Tibial nerve (tissue), 4 donors: ENCODE measurements at regions not wholly inside any gene's neighbourhood (a gene's known extent, or its start where the extent isn't known, plus 50 kb on each side); places are given as distances from the start of the nearest gene placed in this dataset.

Experiments used
- DNase-seq, 2 donors: peaks; one replicate each; pipeline ENCODE4 v3.0.0-alpha.2; 2019; ENCODE audit warnings: low spot score in 2 of 2
- H3K27ac ChIP-seq, 4 donors: fragments of 200-600 bp; sonication (generic) in 3 of 4; one replicate each; pipeline ENCODE4 v1.5.1; 2017 to 2019; ENCODE audit warnings: mild to moderate bottlenecking in 1 of 4
- H3K27me3 ChIP-seq, 2 donors: fragments of 200-600 bp; sonication (generic) in 1 of 2; one replicate each; pipeline versions ENCODE4 v1.5.1 to v1.6.0; 2017 to 2019
- H3K36me3 ChIP-seq, 3 donors: fragments of 200-600 bp; sonication (generic); one replicate each; pipeline ENCODE4 v1.5.1; 2018 to 2019
- H3K4me1 ChIP-seq, 4 donors: fragments of 200-600 bp; sonication (generic) in 3 of 4; one replicate each; pipeline ENCODE4 v1.5.1; 2017 to 2019
- H3K4me3 ChIP-seq, 4 donors: fragments of 200-600 bp; sonication (generic) in 3 of 4; one replicate each; pipeline ENCODE4 v1.5.1; 2017 to 2019; ENCODE audit warnings: mild to moderate bottlenecking in 1 of 4, moderate library complexity in 1 of 4
- H3K9me3 ChIP-seq, 4 donors: fragments of 200-600 bp; sonication (generic) in 3 of 4; one replicate each; pipeline ENCODE4 v1.5.1; 2017 to 2019
- CTCF ChIP-seq, 5 experiments: fragments of 200-600 bp in 3 of 5; fragments of 450-650 bp in 2 of 5; sonication (generic) in 3 of 5; IDR thresholded peaks; one replicate each; pipeline ENCODE4 v1.5.1; 2016 to 2019; ENCODE audit warnings: antibody characterized with exemption in 5 of 5, mild to moderate bottlenecking in 3 of 5, moderate library complexity in 2 of 5
- EP300 ChIP-seq, 2 donors: sonication (generic); formaldehyde crosslinking; IDR thresholded peaks; one replicate each; pipeline ENCODE4 v1.6.1; 2017; ENCODE audit warnings: antibody characterized with exemption in 2 of 2, mild to moderate bottlenecking in 1 of 2
- POLR2A ChIP-seq, 2 donors: fragments of 450-650 bp; IDR thresholded peaks; one replicate each; pipeline ENCODE4 v1.6.1; 2017; ENCODE audit warnings: antibody characterized with exemption in 2 of 2, mild to moderate bottlenecking in 2 of 2, moderate library complexity in 2 of 2
- WGBS, 2 donors: methylation state at CpG; one replicate each; pipeline ENCODE4 v1.1.5; 2018; 5-methylcytosine and 5-hydroxymethylcytosine counted together

GRCh38 chr4:153987291-153987690 lies 198.4 kb upstream of the SFRP2 start:
- TF ChIP-seq EP300 (IDR thresholded peaks at IDR 0.05) (peak in 1 of 2 donors; percentile 69), POLR2A (IDR thresholded peaks at IDR 0.05) (no peak)
- Histone ChIP-seq H3K36me3 (no peaks in the 10 kb centered on the region), H3K4me1 (peaks cover 0 to 8% (median 0%) of the 10 kb centered on the region in 4 donors), H3K9me3 (peaks cover 0 to under 1% (median 0%) of the 10 kb centered on the region in 4 donors), H3K27ac (no peak overlapping the region), H3K4me3 (no peak overlapping the region), H3K27me3 (no peaks in the 10 kb centered on the region)
- 8 to 21% methylated on average over 1 of the region's 1 CpG for WGBS, 2 donors
- DNase-seq = no peak

- Histone ChIP-seq H3K9me3 (peaks cover 0 to 16% (median 0%) of the 10 kb centered on the region in 4 donors), H3K4me3 (no peak overlapping the region), H3K4me1 (no peaks in the 10 kb centered on the region), H3K36me3 (no peaks in the 10 kb centered on the region), H3K27me3 (no peaks in the 10 kb centered on the region), H3K27ac (peak overlapping the region in 1 of 4 donors; percentile 13)
- DNase-seq = no peak
- TF ChIP-seq POLR2A (IDR thresholded peaks at IDR 0.05) (no peak), CTCF (IDR thresholded peaks at IDR 0.05) (no peak), EP300 (IDR thresholded peaks at IDR 0.05) (no peak)
These were observed 188.1 kb upstream of the SFRP2 start for GRCh38 chr4:153976954-153977353.

GRCh38 chr4:153974452-153974851 lies 185.6 kb upstream of the SFRP2 start:
- no peak for DNase-seq
- Histone ChIP-seq H3K36me3 (no peaks in the 10 kb centered on the region), H3K27ac (no peak overlapping the region), H3K4me3 (no peak overlapping the region), H3K27me3 (no peaks in the 10 kb centered on the region), H3K9me3 (peaks cover 0 to 11% (median 0%) of the 10 kb centered on the region in 4 donors), H3K4me1 (no peaks in the 10 kb centered on the region)
- TF ChIP-seq CTCF (IDR thresholded peaks at IDR 0.05) (no peak), POLR2A (IDR thresholded peaks at IDR 0.05) (no peak), EP300 (IDR thresholded peaks at IDR 0.05) (no peak)
- 63 to 80% methylated on average over 1 of the region's 1 CpG for WGBS, 2 donors

DNA sequence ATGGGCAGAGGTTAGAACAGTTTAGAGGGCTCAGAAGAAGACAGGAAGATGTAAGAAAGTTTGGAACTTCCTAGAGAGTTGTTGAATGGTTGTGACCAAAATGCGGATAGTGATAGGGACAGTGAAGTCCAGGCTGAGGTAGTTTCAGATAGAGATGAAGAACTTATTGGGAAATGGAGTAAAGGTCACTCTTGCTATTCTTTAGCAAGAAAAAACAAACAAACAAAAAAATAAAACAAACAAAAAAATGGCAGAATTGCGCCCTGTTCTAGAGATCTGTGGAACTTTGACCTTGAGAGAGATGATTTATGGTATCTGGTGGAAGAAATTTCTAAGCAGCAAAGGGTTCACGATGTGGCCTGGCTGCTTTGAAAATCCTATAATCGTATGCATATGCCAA lies 185.1 kb upstream of the SFRP2 start:
- 52 to 54% methylated on average over 4 of the region's 4 CpGs for WGBS, 2 donors
- no peaks in the 10 kb centered on the region for H3K27me3 ChIP-seq

GRCh38 chr4:153971899-153972298 lies 183.0 kb upstream of the SFRP2 start:
- H3K4me3 ChIP-seq = no peak overlapping the region
- peaks cover 0 to 11% (median 0%) of the 10 kb centered on the region in 4 donors for H3K9me3 ChIP-seq
- DNase-seq = no peak
- TF ChIP-seq POLR2A (IDR thresholded peaks at IDR 0.05) (no peak), CTCF (IDR thresholded peaks at IDR 0.05) (no peak), EP300 (IDR thresholded peaks at IDR 0.05) (no peak)
- H3K27ac ChIP-seq = no peak overlapping the region
- no peaks in the 10 kb centered on the region for H3K4me1 ChIP-seq
- no peaks in the 10 kb centered on the region for H3K36me3 ChIP-seq
- H3K27me3 ChIP-seq = no peaks in the 10 kb centered on the region
- WGBS, 2 donors = 86% methylated on average over 5 of the region's 5 CpGs

More for the DNA sequence above, 185.1 kb upstream of the SFRP2 start:
- H3K27ac ChIP-seq = no peak overlapping the region
- TF ChIP-seq EP300 (IDR thresholded peaks at IDR 0.05) (no peak), POLR2A (IDR thresholded peaks at IDR 0.05) (no peak), CTCF (IDR thresholded peaks at IDR 0.05) (no peak)
- H3K36me3 ChIP-seq = no peaks in the 10 kb centered on the region
- H3K4me1 ChIP-seq = no peaks in the 10 kb centered on the region
- peaks cover 0 to 11% (median 0%) of the 10 kb centered on the region in 4 donors for H3K9me3 ChIP-seq
- DNase-seq = no peak
- no peak overlapping the region for H3K4me3 ChIP-seq

- H3K27me3 ChIP-seq = no peaks in the 10 kb centered on the region
- no peak for DNase-seq
- no peaks in the 10 kb centered on the region for H3K36me3 ChIP-seq
- H3K4me3 ChIP-seq = no peak overlapping the region
- TF ChIP-seq EP300 (IDR thresholded peaks at IDR 0.05) = no peak
- TF ChIP-seq CTCF (IDR thresholded peaks at IDR 0.05) = no peak
- TF ChIP-seq POLR2A (IDR thresholded peaks at IDR 0.05) = no peak
- WGBS, 2 donors = 95 to 96% methylated on average over 2 of the region's 2 CpGs
- no peak overlapping the region for H3K27ac ChIP-seq
- no peaks in the 10 kb centered on the region for H3K4me1 ChIP-seq
- peaks cover 0 to 11% (median 0%) of the 10 kb centered on the region in 4 donors for H3K9me3 ChIP-seq
These were observed 181.3 kb upstream of the SFRP2 start for GRCh38 chr4:153970169-153970568.
